ENCODE measurements at regions not wholly inside any gene's neighbourhood (a gene's known extent, or its start where the extent isn't known, plus 50 kb on each side); places are given as distances from the start of the nearest gene placed in this dataset.
"Not testable (repeated sequence)": the region's sequence is repeated elsewhere in the genome, so short reads cannot be mapped to it uniquely, and the experiment has no call there.

- DNase-seq (peak; percentile 31), ATAC-seq (no peak)
- intact Hi-C loops (cut with DNase I): no loop called here
Observed at GRCh38 chr15:98347001-98347400, 301.3 kb upstream of the IGF1R start.

- no peak for DNase-seq
- intact Hi-C loops (cut with DNase I): no loop called here
- ATAC-seq: no peak
Observed at GRCh38 chr15:98347866-98348265, 300.5 kb upstream of the IGF1R start.

GRCh38 chr15:98350276-98350675 is 298.1 kb upstream of the IGF1R start:
- DNase-seq (no peak), ATAC-seq (no peak)
- intact Hi-C loops (cut with DNase I): no loop called here

GRCh38 chr15:98358274-98358673 is 290.1 kb upstream of the IGF1R start:
- ATAC-seq; intact Hi-C loops (cut with DNase I): not testable (repeated sequence)

GRCh38 chr15:98358971-98359370 is 289.4 kb upstream of the IGF1R start:
- intact Hi-C loops (cut with DNase I): no loop called here
- peak in 1 of 2 donors; percentile 78 for ATAC-seq
- no peak for DNase-seq

More at GRCh38 chr15:98358274-98358673, 290.1 kb upstream of the IGF1R start:
- DNase-seq: not testable (repeated sequence)

- ATAC-seq (peak in 1 of 2 donors; percentile 23), DNase-seq (no peak)
- intact Hi-C loops (cut with DNase I): no loop called here
Observed at GRCh38 chr15:98363416-98363815, 284.9 kb upstream of the IGF1R start.

GRCh38 chr15:98363955-98364354 is 284.4 kb upstream of the IGF1R start:
- intact Hi-C loops (cut with DNase I): no loop called here
- ATAC-seq: no peak
- no peak for DNase-seq

- intact Hi-C loops (cut with DNase I): no loop called here
- DNase-seq (peak; percentile 22), ATAC-seq (peak; percentile 47 to 86)
Observed at GRCh38 chr15:98369081-98369716, 279.1 kb upstream of the IGF1R start.

- ATAC-seq: peak; percentile 21 to 59
- intact Hi-C loops (cut with DNase I): loop anchor here in 1 of 2 donors (10.0 kb wide), 2 partner anchors 59 to 61 kb away; no protein-coding TSS in a partner anchor
- no peak for DNase-seq
Observed at GRCh38 chr15:98375513-98376340, 272.6 kb upstream of the IGF1R start.

- ATAC-seq (no peak), DNase-seq (no peak)
- intact Hi-C loops (cut with DNase I): no loop called here
Observed at GRCh38 chr15:98380721-98381120, 267.6 kb upstream of the IGF1R start.

GRCh38 chr15:98381446-98381845 is 266.9 kb upstream of the IGF1R start:
- no peak for ATAC-seq
- intact Hi-C loops (cut with DNase I): no loop called here
- no peak for DNase-seq

GRCh38 chr15:98382139-98382538 is 266.2 kb upstream of the IGF1R start:
- DNase-seq (no peak), ATAC-seq (no peak)
- intact Hi-C loops (cut with DNase I): no loop called here

- ATAC-seq (no peak), DNase-seq (no peak)
- intact Hi-C loops (cut with DNase I): no loop called here
Observed at GRCh38 chr15:98383571-98383970, 264.8 kb upstream of the IGF1R start.

- DNase-seq (no peak), ATAC-seq (no peak)
- intact Hi-C loops (cut with DNase I): no loop called here
Observed at GRCh38 chr15:98384328-98385029, 263.9 kb upstream of the IGF1R start.

GRCh38 chr15:98385752-98386381 is 262.5 kb upstream of the IGF1R start:
- ATAC-seq (no peak), DNase-seq (no peak)
- intact Hi-C loops (cut with DNase I): no loop called here

GRCh38 chr15:98386561-98386960 is 261.8 kb upstream of the IGF1R start:
- ATAC-seq (peak in 1 of 2 donors; percentile 91), DNase-seq (no peak)
- intact Hi-C loops (cut with DNase I): no loop called here

- DNase-seq: no peak
- no peak for ATAC-seq
- intact Hi-C loops (cut with DNase I): no loop called here
Observed at GRCh38 chr15:98387866-98388265, 260.5 kb upstream of the IGF1R start.

GRCh38 chr15:98390946-98391530 is 257.3 kb upstream of the IGF1R start:
- ATAC-seq (no peak), DNase-seq (no peak)
- intact Hi-C loops (cut with DNase I): no loop called here

- intact Hi-C loops (cut with DNase I): no loop called here
- DNase-seq (no peak), ATAC-seq (no peak)
Observed at GRCh38 chr15:98391568-98391967, 256.8 kb upstream of the IGF1R start.
